ENCODE measurements at regions not wholly inside any gene's neighbourhood (a gene's known extent, or its start where the extent isn't known, plus 50 kb on each side); places are given as distances from the start of the nearest gene placed in this dataset.

DNA sequence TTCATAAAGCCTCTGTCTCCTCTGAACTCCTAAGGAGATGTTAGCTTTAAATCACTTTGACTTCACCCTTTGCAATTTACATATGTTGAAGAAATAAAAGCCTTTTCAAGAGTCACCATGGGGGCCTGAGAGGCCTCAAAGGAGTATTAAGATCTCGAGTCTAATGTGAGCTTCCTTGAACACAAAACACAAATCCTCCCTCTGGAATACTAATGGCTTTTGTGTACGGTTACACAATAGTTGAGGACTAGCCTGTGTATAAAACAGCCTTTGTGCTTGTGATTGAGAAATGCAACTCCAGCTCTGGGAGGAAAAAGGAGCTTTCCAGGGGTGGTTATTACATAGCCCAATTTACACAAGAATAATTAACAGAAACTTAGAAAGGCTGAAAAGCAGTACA is 1140.2 kb downstream of the CDH11 start:
- no peak for DNase-seq

GRCh38 chr16:63980763-63981162 is 1141.1 kb downstream of the CDH11 start:
- DNase-seq, result no peak

DNA sequence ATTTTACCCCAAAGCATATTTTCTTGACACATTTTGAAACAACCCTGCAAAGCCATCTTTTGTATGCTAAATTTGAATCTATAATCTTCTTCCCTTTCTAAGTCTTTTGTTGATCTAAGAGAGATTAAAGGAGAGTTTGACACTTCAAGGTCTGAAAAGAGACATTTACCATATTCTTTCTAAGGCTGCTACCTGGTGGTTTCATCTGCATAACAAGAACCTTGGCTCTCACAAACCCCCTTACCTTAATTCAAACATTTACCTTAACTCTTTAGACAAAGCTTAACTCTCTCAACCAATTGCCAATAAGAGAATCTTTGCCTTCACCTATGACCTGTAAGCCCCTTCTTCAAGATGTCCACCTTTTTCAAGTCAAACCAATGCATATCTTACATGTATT is 1143.6 kb downstream of the CDH11 start:
- DNase-seq, result no peak

- no peak for DNase-seq
Observed at GRCh38 chr16:63976345-63976744, 1145.5 kb downstream of the CDH11 start.

- no peak for DNase-seq
Observed at GRCh38 chr16:63975669-63976068, 1146.2 kb downstream of the CDH11 start.

DNA sequence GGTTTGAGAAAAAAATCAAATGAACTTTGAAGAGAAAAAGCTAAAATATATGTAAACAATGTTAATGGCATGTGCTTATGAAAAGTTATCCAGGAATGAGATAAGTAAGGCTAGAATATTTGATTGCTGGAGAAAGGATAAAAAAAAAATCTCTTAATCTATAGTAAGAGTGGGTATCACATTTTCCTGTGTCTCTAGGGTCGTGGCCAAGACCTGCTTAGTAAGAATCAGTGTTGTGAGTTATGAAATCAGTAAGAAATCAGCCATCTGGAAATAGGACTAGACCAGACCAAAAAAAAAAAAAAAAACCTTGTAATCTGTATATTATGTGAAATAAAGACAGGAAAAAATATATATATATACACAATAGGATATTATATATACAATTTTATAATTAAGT is 1153.9 kb downstream of the CDH11 start:
- DNase-seq, result no peak

- no peak for DNase-seq
Observed at GRCh38 chr16:63960321-63960720, 1161.5 kb downstream of the CDH11 start.

- DNase-seq, result no peak
Observed at GRCh38 chr16:63947022-63947421, 1174.8 kb downstream of the CDH11 start.

GRCh38 chr16:63945806-63946205 is 1176.1 kb downstream of the CDH11 start:
- no peak for DNase-seq

DNA sequence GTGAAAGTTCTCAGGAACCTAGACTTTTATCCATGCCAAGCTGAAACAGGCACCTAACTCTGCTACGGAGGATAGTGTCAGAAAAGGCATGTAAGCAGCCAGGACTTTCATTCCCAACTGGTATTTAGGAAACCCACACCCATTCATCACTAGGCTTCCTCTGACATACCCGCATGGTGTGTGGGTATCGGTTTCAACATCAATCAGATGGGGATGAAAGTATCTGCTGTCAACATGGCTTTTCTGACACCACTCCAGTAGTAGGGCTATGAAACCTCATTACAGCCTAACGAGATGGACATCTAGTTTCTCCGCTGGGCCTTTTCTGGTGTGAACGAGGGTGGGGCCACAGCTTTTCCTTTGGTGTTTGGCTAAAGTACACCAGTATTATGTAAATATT is 1178.3 kb downstream of the CDH11 start:
- no peak for DNase-seq

- DNase-seq, result no peak
Observed at GRCh38 chr16:63938661-63939060, 1183.2 kb downstream of the CDH11 start.

DNA sequence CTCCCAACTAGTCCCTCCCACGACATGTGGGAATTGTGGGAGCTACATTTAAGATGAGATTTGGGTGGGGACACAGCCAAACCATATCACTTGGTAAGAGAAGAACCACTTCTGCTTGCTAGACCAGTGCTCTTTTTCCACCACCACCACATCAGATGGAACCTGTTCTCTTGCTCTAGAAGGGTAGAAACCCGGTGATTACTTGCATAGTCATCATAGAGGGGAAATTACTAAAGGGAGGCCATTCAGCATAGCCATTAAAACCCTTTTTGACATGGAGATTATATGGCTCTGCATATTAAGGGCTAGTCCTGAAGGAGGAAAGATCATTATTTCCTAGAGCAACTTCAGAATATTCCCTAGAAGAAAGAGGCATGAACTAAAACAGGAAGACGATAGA is 1188.0 kb downstream of the CDH11 start:
- DNase-seq, result no peak

DNA sequence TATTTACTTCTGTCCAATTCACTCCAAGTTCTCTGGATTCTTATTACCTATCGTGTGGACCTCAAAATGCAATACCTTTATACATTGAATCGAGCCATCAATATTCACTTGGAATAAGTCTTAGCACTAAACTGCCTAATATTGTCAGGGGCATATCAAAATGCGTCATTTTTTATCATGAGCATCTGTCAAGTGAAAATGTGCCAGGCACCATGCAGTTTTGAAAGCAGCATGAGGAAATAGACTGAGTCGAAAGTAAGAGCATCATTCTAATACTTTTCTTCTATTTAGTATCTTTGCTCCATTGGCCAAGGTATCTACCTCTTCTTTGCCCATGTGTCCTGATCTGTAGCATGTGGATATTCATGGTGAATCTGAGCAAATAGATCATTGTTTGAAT is 1193.4 kb downstream of the CDH11 start:
- DNase-seq, result no peak

DNA sequence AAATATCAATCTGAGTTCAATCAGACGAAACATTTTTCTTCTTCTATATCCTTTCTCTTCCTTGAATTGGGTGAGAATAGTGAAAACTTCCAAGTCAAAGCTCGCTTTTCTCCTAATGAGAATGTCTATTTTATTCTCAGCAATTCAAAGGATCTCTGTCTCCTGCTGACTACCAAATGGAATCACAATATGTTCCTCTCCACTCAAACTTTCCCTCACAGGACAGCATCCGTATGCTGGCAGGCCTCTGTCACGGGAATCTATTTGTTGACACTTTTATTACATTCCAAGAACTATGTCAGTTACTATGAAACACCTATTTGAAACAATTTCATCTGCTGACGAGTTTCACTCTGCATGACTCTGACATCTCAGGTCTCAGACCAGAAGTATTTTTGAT is 1196.6 kb downstream of the CDH11 start:
- no peak for DNase-seq

DNA sequence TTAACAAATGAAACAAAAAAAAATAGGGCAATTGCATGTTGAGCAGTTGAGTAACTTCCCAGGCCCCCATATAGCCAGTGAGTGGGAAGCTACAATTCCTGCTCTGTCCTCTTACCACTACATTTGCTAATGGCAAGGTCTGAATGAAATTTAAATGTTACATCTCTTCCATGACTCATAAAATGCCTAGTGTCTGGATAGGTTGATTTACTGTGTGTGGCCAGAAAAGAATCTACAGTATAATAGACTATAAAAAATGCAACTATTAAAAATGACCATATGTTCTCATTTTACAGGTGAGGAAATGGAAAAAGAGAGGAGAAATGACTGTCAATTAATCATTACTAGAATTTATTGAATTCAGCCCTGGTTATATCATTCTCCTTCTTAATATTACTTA is 1199.3 kb downstream of the CDH11 start:
- no peak for DNase-seq

DNA sequence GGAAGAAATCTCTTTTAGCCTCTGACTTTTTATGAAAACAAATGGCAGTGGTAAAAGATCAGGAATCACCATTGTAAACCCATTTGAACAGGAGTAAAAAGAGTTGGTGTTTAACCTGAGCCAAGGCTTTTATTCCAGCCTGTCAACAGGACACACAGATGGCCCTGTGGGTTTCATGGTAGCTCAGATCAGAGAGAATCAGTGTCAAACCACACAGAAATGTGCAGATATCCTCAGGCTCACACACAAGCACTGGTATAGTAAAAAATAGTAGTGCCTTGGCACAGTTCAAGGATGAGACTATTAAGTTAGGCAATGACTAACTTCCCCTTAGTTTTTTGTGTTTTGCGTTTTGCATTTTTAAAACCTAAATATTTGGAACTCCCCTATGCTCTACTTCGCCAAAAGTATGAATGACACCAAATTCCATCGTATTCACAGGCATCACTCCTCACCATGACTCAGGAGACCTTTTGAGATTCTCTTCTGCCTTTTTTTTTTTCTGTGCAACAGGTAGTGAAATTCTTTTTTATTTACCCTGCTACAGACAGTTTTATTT is 1200.0 kb downstream of the CDH11 start:
- no peak for DNase-seq

DNA sequence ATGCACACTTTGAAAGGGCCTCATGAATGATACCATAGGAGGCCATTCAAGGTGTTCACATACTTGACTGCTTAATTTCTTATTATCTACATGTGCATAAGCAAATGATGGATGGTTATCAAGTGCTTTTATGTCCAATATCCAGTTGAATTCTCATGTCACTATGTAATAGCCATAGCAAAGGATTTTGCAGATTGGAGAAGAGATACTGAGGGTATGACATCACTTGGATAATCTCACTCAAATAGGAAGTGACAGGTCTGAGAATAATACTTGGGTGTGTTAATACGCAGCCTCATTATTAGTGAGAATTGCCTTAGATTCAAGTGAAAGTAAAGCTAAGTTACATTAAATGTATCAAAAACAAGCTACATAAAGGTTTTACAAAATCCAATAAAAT is 1208.6 kb downstream of the CDH11 start:
- DNase-seq, result no peak

- DNase-seq, result no peak
Observed at GRCh38 chr16:63907251-63907650, 1214.6 kb downstream of the CDH11 start.

- no peak for DNase-seq
Observed at GRCh38 chr16:63904930-63905329, 1216.9 kb downstream of the CDH11 start.

- DNase-seq, result no peak
Observed at GRCh38 chr16:63904182-63904581, 1217.7 kb downstream of the CDH11 start.

DNA sequence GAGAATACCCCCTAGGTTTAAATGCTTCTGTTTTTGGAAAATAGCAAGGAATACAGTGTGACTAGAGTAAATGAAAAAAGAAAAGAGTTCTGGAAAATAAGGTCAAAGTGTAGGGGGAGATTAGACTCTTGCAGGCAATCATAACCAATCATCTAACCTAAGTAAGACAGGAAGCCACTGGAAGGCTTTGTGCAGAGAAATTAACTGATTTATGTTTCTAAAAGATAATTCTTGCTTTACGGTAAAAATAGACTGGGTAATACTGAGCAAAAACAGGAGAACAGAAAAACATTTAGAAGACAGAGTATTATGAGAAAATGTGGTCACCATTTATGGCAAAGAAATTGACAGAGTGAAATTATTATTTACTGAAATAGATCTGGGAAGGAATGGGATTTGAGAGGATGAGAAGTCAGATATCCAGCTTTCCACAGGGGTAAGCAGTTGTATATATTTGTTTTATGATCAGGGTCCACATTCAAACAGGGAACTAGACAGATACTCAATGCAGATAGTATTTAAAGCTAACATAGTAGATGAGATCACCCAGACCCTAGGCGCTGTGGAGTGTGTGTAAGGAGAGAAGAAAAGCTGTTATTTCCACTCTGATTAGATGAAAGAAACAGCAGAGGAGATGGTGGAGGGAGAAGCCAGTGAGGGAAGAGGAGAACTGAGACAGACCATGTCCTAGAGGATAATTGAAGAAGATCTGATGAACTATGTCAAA is 1225.3 kb downstream of the CDH11 start:
- DNase-seq, result no peak

DNA sequence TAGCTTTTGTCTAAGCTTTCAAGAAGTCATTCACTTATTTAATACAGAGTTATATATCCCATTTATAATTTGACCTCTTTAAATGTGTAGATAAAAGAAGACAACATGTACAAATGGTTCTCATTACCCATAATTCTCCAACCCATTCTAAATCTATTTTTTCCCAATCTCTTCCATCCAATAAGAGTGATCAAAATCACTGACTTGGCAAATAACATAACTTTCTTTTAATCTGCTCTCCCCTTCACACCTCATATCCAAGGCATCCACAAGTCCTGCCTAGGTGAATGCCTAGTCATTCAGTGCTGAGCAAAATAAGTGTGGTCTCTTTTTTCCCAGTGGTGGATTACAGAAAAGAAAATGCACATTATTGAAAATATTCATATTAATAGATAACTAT is 1231.1 kb downstream of the CDH11 start:
- DNase-seq, result no peak

GRCh38 chr16:63890081-63890480 is 1231.8 kb downstream of the CDH11 start:
- no peak for DNase-seq

- DNase-seq, result no peak
Observed at GRCh38 chr16:63883091-63883490, 1238.8 kb downstream of the CDH11 start.

- no peak for DNase-seq
Observed at GRCh38 chr16:63882576-63882975, 1239.3 kb downstream of the CDH11 start.
